Heart right ventricle (tissue), 16 donors: ENCODE measurements at regions not wholly inside any gene's neighbourhood (a gene's known extent, or its start where the extent isn't known, plus 50 kb on each side); places are given as distances from the start of the nearest gene placed in this dataset.
A peak's percentile ranks its signal among the peaks of the same experiment; 100 is the strongest.
"Not testable (repeated sequence)": the region's sequence is repeated elsewhere in the genome, so short reads cannot be mapped to it uniquely, and the experiment has no call there.

Experiments
- ATAC-seq, 8 donors: fragments of 200-7000 bp; cut with Tn5 transposase; one replicate each; pipeline ENCODE4 v1.9.1; 2020; ENCODE audit warnings: mild to moderate bottlenecking in 8 of 8, moderate library complexity in 8 of 8, moderate number of reproducible peaks in 1 of 8
- DNase-seq, 2 donors: peaks; one replicate each; pipeline ENCODE4 v3.0.0-alpha.2; 2020
- H3K27ac ChIP-seq, 10 donors: fragments of 200-600 bp; sonication (generic) in 2 of 10; one replicate each; pipeline versions ENCODE4 v1.5.0 to v1.8.0; 2020 to 2022; ENCODE audit warnings: mild to moderate bottlenecking in 3 of 10
- H3K27me3 ChIP-seq, 7 donors: fragments of 200-600 bp; one replicate each; pipeline ENCODE4 v1.8.0; 2021 to 2022; ENCODE audit warnings: mild to moderate bottlenecking in 2 of 7
- H3K36me3 ChIP-seq, 9 donors: fragments of 200-600 bp; sonication (generic) in 1 of 9; one replicate each; pipeline versions ENCODE4 v1.5.0 to v1.8.0; 2020 to 2022; ENCODE audit warnings: mild to moderate bottlenecking in 2 of 9
- H3K4me1 ChIP-seq, 9 donors: fragments of 200-600 bp; sonication (generic) in 1 of 9; one replicate each; pipeline versions ENCODE4 v1.5.0 to v1.8.0; 2020 to 2022; ENCODE audit warnings: mild to moderate bottlenecking in 4 of 9
- H3K4me3 ChIP-seq, 10 donors: fragments of 200-600 bp; sonication (generic) in 2 of 10; one replicate each; pipeline versions ENCODE4 v1.5.0 to v1.8.0; 2020 to 2022; ENCODE audit warnings: mild to moderate bottlenecking in 7 of 10, moderate library complexity in 2 of 10
- H3K9me3 ChIP-seq, 11 donors: fragments of 200-600 bp in 10 of 11; sonication (generic) in 2 of 11; one replicate each; pipeline versions ENCODE4 v1.5.0 to v1.8.0; 2013 to 2022; ENCODE audit warnings: mild to moderate bottlenecking in 2 of 11, control low read depth in 1 of 11, moderate library complexity in 1 of 11
- WGBS, 2 donors: extraction: QIAGEN DNeasy Blood & Tissue Kit; methylation state at CpG; one replicate each; pipeline ENCODE4 v1.1.7; 2013; ENCODE audit warnings: inconsistent platforms in 1 of 2; 5-methylcytosine and 5-hydroxymethylcytosine counted together
- intact Hi-C, 10 donors: fragments of 100-400 bp; cut with DNase I; formaldehyde crosslinking; loops; one replicate each; pipeline versions ENCODE4 v1.11.1 to v1.14.2; 2022
- TF ChIP-seq, protein P1 (sequence below), 9 donors: fragments of 200-600 bp; sonication (generic) in 2 of 9; IDR thresholded peaks; one replicate each; pipeline versions ENCODE4 v1.5.0 to v1.8.0; 2021 to 2022; ENCODE audit warnings: antibody characterized with exemption in 9 of 9, mild to moderate bottlenecking in 5 of 9, moderate library complexity in 1 of 9
- donor health status: Arrhythmogenic right ventricular cardiomyopathy.
- donor health status: ischemic (EF 13 %, LVEDD 7.1; RV severe dilation, severe dysfunction).
- donor health status: healthy with polysubstance abuse.
- donor health status: DM: no; HTN: yes; CAD: no.
- donor health status: DM: no; HTN: no; CAD: no.
- donor health status: ischemic (EF 25% LVEDD 6.9; RV normal size, moderate dysfunction).
- donor health status: ischemic (EF 25% LVEDD 5.7; RV mildly dilated, moderate dysfunction).
- donor health status: healthy.
- donor health status: DM: yes; HTN: yes; CAD: no.
- donor health status: Ischemic cardiomyopathy.
- donor health status: ischemic (EF 35%, LVEDD 5.7; RV mildly dilated, moderate dysfunction).
- donor health status: nonischemic (EF 11% LVEDD 7.7; RV severe dilation, severe dysfunction).
- donor health status: DM: yes; HTN: yes; CAD: no.
- donor health status: PGD.
- donor health status: ischemic (EF 29% LVEDD 5.4; RV normal size, mild dysfunction).
- donor health status: nonischemic (EF 23%, LVEDD 6.1; RV moderate dilation, normal function).

DNA sequence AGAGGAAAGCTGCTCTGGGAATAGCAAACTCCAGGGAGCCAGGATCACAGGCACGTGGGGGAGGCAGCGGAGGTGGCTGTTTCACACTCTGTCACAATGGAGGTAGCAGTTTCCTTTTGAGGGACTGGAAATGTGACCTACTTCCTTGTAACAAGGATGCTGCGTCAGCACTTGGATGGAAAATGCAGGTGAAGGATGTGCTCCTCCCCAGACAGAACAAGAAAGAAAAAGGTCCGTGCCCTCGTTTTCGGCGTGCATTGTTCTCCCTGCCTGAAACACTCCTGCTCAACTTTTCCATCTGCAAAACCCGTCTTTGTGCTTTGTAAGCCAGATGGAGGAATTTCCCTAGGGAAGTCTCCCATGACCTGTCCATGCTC is 55.1 kb upstream of the SH3PXD2B start:
- 56 to 61% methylated on average over 8 of the region's 8 CpGs for WGBS, 2 donors
- H3K4me3 ChIP-seq, result no peak overlapping the region
- no peaks in the 10 kb centered on the region for H3K27me3 ChIP-seq
- DNase-seq, result peak; percentile 31 to 81
- peak overlapping the region; percentile 53 to 92 (median 82) for H3K27ac ChIP-seq
- H3K9me3 ChIP-seq, result peaks cover 0 to 32% (median 19%) of the 10 kb centered on the region in 11 donors
- intact Hi-C loops, result loop anchor here in 4 of 10 donors (2.0 to 10.0 kb wide), 4 partner anchors 38 to 85 kb away; no protein-coding TSS in a partner anchor
- H3K36me3 ChIP-seq, result no peaks in the 10 kb centered on the region
- TF ChIP-seq, protein P1, sequence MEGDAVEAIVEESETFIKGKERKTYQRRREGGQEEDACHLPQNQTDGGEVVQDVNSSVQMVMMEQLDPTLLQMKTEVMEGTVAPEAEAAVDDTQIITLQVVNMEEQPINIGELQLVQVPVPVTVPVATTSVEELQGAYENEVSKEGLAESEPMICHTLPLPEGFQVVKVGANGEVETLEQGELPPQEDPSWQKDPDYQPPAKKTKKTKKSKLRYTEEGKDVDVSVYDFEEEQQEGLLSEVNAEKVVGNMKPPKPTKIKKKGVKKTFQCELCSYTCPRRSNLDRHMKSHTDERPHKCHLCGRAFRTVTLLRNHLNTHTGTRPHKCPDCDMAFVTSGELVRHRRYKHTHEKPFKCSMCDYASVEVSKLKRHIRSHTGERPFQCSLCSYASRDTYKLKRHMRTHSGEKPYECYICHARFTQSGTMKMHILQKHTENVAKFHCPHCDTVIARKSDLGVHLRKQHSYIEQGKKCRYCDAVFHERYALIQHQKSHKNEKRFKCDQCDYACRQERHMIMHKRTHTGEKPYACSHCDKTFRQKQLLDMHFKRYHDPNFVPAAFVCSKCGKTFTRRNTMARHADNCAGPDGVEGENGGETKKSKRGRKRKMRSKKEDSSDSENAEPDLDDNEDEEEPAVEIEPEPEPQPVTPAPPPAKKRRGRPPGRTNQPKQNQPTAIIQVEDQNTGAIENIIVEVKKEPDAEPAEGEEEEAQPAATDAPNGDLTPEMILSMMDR (IDR thresholded peaks at IDR 0.05), result no peak
- ATAC-seq, result peak; percentile 38 to 84 (median 75)
- peaks cover 2 to 44% (median 23%) of the 10 kb centered on the region in 9 donors for H3K4me1 ChIP-seq

DNA sequence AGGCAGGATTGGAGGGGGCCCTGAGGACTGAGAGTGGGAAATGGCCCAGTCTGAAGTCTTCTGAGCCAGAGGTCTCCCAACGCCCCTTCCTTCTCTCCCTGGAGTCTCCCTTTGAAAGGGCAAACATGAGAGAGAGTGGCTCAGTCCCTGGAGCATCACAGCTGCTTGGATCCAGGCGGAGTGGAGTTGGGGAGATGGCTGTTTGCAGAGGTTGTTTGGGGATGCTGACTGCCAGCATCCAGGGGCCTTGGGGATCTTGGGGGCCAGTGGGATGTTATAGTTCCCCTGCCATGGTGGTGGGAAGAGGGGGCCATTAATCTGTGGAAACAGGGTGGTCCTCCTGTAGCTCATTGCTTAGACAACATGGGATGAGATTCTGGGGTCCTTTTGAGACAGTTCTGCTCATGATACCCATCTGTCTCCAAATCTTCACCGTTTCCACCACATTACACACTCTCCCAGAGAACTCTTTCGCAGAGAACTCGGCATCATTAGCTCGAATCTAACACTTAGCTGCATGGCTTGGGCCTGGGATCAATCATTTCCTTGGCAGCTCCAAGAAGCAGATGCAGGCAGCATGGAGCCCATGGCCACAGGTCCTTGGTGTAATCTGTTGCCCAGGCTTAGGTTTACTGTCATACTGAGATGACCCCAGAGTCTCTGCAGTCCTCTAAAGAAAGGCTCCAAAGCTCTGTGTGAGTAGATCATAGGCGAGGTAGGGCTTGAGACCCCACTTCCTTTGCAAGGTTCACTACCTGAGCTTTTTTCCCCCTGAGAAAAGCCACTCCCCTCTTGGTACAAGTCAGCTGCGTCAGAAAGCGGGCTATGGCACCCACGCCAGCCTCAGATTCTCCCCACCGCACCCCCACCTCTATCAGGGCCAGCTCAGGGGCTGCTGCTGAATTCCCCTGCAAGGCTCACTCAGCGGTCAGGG is 54.4 kb upstream of the SH3PXD2B start:
- peaks cover 3 to 50% (median 27%) of the 10 kb centered on the region in 9 donors for H3K4me1 ChIP-seq
- no peaks in the 10 kb centered on the region for H3K27me3 ChIP-seq
- DNase-seq (peak in 1 of 2 donors; percentile 2), ATAC-seq (no peak)
- 66 to 79% methylated on average over 12 of the region's 12 CpGs for WGBS, 2 donors
- H3K36me3 ChIP-seq, result no peaks in the 10 kb centered on the region
- intact Hi-C loops, result loop anchor here in 4 of 10 donors (2.0 to 10.0 kb wide), 4 partner anchors 39 to 86 kb away; no protein-coding TSS in a partner anchor
- no peak overlapping the region for H3K4me3 ChIP-seq
- TF ChIP-seq, protein P1 (IDR thresholded peaks at IDR 0.05), result no peak
- peak overlapping the region; percentile 53 to 92 (median 82) for H3K27ac ChIP-seq
- peaks cover 0 to 32% (median 19%) of the 10 kb centered on the region in 11 donors for H3K9me3 ChIP-seq

DNA sequence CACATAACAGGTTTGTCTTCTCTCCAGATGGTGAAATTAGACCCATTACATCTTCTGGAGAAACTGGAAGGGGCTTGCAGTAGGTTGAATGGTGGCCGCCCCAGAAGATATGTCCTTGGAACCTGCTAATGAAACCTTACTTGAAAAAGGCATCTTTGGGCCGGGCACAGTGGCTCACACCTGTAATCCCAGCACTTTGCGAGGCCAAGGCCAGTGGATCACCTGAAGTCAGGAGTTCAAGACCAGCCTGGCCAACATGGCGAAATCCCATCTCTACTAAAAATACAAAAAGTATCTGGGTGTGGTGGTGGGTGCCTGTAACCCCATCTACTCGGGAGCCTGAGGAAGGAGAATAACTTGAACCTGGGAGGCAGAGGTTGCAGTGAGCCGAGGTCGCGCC is 53.2 kb upstream of the SH3PXD2B start:
- Histone ChIP-seq H3K4me1 (peaks cover 3 to 61% (median 30%) of the 10 kb centered on the region in 9 donors), H3K27ac (peak overlapping the region in 6 of 10 donors; percentile 4 to 92 (median 78)), H3K9me3 (peaks cover 0 to 20% (median 16%) of the 10 kb centered on the region in 11 donors)
- ATAC-seq, H3K36me3 ChIP-seq, H3K4me3 ChIP-seq, H3K27me3 ChIP-seq, DNase-seq: not testable (repeated sequence)
- intact Hi-C loops, result loop anchor here in 4 of 10 donors (5.0 to 10.0 kb wide), 3 partner anchors 40 to 87 kb away; no protein-coding TSS in a partner anchor
- 83 to 95% methylated on average over 8 of the region's 8 CpGs for WGBS, 2 donors

DNA sequence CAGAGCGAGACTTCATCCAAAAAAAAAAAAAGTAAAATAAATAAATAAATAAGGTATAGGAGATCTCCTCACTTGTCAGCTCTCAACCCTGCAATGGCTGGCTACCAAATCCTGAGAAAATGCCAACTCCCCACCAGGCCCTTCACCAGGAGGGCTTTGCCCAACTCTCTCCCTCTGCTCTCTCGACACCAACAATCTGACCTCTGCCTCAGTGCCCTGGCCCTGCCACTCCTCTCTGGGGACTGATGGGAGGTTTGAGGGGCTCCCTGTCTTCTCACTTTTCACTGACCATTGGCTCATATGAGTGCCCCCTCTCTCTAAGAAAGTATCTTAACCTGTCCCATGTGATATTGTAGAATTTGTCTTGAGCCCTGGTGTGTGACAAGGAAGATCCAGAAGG is 52.6 kb upstream of the SH3PXD2B start:
- no peaks in the 10 kb centered on the region for H3K27me3 ChIP-seq
- H3K9me3 ChIP-seq, result peaks cover 0 to 14% (median 10%) of the 10 kb centered on the region in 11 donors
- ATAC-seq, result no peak
- DNase-seq, result peak in 1 of 2 donors; percentile 3
- intact Hi-C loops, result loop anchor here in 4 of 10 donors (5.0 to 10.0 kb wide), 3 partner anchors 40 to 88 kb away; no protein-coding TSS in a partner anchor
- H3K36me3 ChIP-seq, result no peaks in the 10 kb centered on the region
- peak overlapping the region in 6 of 10 donors; percentile 4 to 92 (median 52) for H3K27ac ChIP-seq
- 98 to 100% methylated on average over 2 of the region's 2 CpGs for WGBS, 2 donors
- no peak overlapping the region for H3K4me3 ChIP-seq
- peaks cover 3 to 61% (median 30%) of the 10 kb centered on the region in 9 donors for H3K4me1 ChIP-seq
- TF ChIP-seq, protein P1 (IDR thresholded peaks at IDR 0.05), result no peak
